ENCODE measurements at regions not wholly inside any gene's neighbourhood (a gene's known extent, or its start where the extent isn't known, plus 50 kb on each side); places are given as distances from the start of the nearest gene placed in this dataset.
A peak's percentile ranks its signal among the peaks of the same experiment; 100 is the strongest.
"Not testable (repeated sequence)": the region's sequence is repeated elsewhere in the genome, so short reads cannot be mapped to it uniquely, and the experiment has no call there.

- DNase-seq (ENCODE audit: low read depth), result no peak
Measured at GRCh38 chr9:1857808-1858207, 157.3 kb upstream of the SMARCA2 start.

- peak; percentile 4 for DNase-seq (ENCODE audit: low read depth)
Measured at GRCh38 chr9:1869843-1870242, 145.3 kb upstream of the SMARCA2 start.

DNA sequence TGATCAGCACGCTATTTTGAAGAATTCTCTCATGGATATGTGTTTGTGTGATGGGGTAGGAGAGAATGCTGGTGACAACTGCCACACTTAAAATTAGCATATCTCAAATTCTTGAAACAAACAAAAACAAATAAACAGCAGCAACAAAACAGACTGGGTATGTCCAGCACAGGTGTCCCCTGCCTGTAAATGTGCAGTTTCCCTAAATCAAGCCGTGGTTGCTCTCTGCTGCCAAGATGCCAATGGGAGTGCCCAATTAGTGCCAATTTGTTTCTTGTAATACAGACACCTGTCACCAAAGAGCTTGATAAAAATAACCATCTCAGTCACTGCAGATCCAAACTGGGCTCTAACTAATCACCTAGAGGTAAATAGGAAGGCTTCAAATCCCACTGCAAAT lies 144.2 kb upstream of the SMARCA2 start:
- DNase-seq (ENCODE audit: low read depth), result peak; percentile 22

DNA sequence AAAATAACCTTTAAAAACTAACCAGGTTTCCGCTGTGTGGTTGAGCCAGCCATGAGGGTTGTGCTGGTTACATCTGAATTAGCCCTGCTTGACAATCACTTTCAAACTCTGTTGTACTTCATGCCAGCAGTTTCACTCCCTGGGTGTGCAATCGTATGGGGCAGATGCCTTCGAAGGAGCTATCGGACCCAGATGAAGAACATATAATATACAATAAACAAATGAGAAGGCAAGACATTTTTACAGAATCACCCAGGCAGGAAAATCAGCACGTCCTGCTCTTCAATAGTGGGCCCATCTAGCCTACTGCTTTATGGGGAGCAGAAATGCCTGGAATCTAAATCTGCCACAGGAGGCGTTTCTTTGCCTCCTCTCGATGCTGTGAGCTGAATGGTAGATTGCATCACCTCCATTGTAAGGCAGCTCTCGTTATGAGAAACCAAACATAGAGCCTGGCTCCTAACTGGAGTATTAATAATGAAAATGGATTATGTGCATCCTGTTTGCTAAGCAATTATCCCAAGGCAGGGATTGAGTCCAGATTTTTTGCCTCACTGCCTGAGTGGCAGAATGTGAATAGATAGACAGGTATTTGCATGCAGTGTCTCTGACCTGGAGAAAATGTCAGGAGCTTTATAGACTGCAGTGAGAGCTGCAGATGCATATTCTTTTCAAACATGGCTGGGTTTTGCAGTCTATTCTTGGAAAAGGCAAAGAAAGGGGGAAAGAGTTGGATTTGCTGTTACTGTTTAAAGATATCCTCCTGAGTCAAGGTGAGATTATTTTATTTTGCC lies 143.3 kb upstream of the SMARCA2 start:
- DNase-seq (ENCODE audit: low read depth), result no peak

DNA sequence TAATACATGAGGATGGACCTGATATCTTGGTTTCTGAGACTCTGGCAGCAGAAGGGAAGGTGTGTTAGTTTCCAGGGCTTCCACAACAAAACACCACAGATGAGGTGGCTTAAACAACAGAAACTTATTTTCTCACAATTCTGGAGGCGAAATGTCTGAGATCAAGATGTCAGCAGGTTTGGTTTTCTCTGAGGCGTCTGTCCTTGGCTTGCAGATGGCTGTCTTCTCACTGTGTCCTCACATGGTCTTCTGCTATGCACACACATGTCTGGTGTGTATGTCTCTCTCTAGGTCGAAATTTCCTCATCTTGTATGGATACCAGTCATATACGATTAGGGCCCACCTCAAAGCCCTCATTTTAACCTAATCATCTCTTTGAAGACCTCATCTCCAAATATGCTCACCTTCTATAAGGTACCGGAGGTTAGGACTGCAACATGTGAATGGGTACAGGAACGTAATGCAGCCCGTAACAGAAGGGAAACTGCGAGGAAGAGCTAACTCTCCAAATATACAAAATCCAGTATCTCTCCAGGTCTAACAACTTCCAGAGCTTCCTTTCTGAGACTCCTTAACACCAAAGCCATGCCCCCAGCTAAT lies 139.8 kb upstream of the SMARCA2 start:
- no peak for DNase-seq (ENCODE audit: low read depth)

GRCh38 chr9:1875921-1876448 lies 139.2 kb upstream of the SMARCA2 start:
- DNase-seq (ENCODE audit: low read depth), result peak; percentile 2

DNA sequence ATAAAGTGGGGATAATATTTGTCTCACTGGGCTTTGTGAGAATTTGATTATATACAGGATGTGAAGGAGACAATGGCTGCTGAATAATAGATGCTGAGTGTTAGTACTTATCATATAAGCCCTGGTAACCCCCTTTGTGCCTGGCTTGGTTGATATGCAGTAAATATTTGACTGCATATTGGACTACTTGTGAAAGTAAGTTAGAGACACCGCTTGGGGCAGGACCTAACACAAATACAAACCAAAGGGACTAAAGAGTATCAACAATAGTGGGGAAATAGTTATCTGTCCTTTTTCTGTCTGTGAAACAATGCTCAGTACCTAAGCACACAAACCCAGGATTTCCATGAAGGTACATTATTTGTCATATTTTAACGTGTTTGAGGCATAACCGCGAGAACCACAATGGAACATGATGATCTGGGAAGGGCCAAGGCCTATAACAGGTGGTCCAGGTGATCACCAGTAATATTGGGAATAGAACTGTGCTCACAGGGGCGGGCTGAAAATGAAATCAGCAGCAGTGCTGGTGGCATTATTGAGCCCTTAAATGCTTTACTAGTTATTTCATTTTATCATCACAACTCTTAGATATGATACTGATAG lies 138.2 kb upstream of the SMARCA2 start:
- DNase-seq (ENCODE audit: low read depth), result no peak

DNA sequence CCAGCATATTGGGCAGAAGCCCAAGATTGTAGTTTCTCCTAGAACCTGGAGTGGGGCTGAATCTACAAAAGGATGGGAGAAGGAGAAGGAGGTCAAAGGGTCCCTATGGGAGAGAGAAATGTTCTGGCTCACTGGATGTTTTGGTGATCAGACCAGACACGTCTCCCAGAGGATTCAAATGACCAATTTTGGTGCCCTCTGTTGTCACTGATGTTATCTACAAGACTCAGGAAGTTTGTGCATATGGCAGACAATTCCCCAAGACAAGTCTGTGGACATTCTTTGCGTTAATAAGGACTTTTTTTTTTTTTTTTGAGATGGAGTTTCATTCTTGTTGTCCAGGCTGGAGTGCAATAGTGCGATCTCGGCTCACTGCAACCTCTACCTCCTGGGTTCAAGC lies 137.2 kb upstream of the SMARCA2 start:
- DNase-seq (ENCODE audit: low read depth), result no peak

DNA sequence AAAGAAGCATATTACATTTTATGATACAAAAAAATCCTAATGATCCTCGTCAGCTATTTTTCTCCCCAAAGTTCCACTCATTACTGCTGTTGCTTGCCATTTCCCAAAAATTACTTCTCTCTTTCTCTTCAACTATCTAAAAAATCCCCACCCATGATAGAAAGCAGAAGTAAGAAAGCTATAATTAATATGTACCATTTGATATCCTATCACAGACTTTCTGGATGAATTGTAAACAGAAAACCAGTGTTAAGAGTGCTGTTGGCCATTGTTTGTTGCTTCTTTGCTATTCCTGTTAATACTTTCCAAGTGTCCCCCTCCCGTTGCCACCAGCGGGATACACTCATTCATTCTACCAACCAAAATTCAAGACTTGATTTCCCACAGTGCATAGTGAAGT lies 136.3 kb upstream of the SMARCA2 start:
- DNase-seq (ENCODE audit: low read depth), result no peak

DNA sequence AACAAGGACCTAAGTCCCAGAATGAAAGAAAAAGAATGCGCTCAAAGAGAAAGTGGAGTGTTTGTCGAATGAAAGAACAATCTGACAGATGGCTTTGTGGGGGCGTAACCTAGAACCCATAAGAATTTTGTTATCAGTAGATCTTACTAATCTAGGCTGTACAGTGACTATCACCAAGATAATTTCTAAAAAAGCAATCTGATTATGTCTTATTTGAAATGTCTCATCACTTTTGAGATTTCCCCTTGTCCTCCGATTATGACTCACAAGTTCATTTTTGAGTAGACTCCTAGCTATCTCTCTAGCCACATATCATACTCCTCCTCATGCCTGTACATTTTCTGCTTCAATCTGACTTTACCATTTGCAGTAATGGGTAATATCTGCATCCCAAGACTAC lies 135.6 kb upstream of the SMARCA2 start:
- no peak for DNase-seq (ENCODE audit: low read depth)

- no peak for DNase-seq (ENCODE audit: low read depth)
Measured at GRCh38 chr9:1880038-1880565, 135.0 kb upstream of the SMARCA2 start.

DNA sequence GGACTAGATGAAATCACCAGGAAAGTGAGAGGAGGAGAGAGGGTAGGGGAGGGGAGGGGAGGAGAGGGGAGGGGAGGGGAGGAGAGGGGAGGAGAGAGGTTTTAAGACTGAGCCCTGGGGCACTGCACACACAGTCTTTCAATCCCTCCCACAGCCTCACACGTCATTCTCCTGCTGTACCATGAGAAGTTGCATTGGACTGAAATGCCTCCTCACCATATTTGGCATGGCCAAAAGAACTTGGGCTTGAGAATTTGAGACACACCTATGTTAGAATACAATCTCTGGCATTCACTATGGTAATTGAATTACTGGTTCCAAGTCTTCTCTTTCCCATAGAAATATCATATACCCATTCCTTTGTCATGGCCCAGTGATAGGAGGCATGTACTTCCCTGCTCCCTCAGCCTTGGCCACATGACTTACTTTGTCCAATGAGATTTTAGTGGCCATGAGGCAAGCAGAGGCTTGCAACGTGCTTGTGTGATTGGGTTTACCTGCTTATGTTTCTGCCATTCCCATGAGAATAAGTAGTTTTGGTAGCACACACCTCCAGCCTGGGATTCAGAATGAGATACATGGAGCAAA lies 133.3 kb upstream of the SMARCA2 start:
- DNase-seq (ENCODE audit: low read depth), result no peak

GRCh38 chr9:1882711-1883403 lies 132.3 kb upstream of the SMARCA2 start:
- no peak for DNase-seq (ENCODE audit: low read depth)

DNA sequence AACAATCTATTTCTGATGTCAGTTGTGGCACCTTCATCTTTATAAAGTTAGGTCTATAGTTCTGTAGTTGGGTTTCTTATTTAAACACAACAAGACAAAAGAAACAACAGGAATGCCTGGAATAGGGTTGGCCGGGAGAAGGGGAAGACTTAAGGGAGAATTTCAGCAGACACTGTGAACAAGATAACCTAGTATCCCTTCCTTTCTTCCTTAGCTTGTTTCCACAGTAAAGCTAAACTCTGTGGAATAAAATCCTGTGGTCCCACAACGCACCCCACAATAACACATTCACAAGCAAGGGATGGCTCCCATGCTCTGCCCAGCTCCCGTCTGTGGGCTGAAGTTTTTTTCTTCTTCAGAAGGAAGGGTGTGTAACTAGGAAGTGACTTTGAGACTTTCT lies 124.9 kb upstream of the SMARCA2 start:
- DNase-seq (ENCODE audit: low read depth), result no peak

DNA sequence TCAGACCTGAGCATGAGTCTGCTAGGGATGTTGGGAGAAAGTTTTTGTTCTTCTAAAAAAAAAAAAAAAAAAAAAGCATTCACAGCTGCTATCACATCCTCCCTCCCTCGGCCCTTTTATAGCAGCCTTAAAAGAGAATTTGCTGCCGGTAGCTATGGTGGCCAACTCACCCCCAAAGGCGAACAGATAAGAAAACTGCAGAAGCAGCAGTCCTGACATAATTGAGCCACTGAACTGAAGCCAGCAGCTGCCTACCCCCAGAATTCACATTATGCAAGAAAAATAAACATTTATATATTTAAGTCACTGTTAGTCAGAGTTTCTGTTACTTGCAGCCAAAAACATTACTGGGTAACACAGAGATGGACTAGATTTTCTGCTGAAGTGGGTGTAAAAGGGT lies 124.3 kb upstream of the SMARCA2 start:
- no peak for DNase-seq (ENCODE audit: low read depth)

- DNase-seq (ENCODE audit: low read depth), result not testable (repeated sequence)
Measured at GRCh38 chr9:1903080-1903704, 112.0 kb upstream of the SMARCA2 start.

DNA sequence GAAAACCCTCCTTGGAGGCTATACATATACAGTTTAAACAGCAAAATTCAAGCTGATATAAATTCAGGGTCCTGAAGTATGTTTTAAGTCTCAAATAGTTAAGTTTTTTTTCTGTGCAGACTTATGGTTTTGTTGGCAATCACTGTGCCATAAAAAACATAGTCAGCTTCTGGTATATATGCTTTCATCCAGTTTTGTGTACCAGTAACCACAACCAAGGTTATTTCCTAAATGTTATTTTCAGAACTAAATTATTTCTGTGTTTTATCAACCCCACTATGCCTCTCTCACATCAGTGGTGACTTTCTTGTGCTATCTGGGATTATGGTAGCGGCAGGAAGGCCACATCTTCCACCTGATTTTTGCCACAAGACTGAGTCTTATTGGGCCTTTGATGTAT lies 107.7 kb upstream of the SMARCA2 start:
- DNase-seq (ENCODE audit: low read depth), result no peak

GRCh38 chr9:1909322-1909721 lies 105.8 kb upstream of the SMARCA2 start:
- DNase-seq (ENCODE audit: low read depth), result no peak

GRCh38 chr9:1910269-1910811 lies 104.8 kb upstream of the SMARCA2 start:
- no peak for DNase-seq (ENCODE audit: low read depth)

GRCh38 chr9:1913631-1914330 lies 101.4 kb upstream of the SMARCA2 start:
- DNase-seq (ENCODE audit: low read depth), result no peak
